Kidney capillary endothelial cell (primary cell): ENCODE measurements at regions not wholly inside any gene's neighbourhood (a gene's known extent, or its start where the extent isn't known, plus 50 kb on each side); places are given as distances from the start of the nearest gene placed in this dataset.
"Not testable (repeated sequence)": the region's sequence is repeated elsewhere in the genome, so short reads cannot be mapped to it uniquely, and the experiment has no call there.

Experiments used
- DNase-seq: peaks from one replicate; pipeline ENCODE4 v3.0.0-alpha.2; 2018; ENCODE audit warnings: low spot score

DNA sequence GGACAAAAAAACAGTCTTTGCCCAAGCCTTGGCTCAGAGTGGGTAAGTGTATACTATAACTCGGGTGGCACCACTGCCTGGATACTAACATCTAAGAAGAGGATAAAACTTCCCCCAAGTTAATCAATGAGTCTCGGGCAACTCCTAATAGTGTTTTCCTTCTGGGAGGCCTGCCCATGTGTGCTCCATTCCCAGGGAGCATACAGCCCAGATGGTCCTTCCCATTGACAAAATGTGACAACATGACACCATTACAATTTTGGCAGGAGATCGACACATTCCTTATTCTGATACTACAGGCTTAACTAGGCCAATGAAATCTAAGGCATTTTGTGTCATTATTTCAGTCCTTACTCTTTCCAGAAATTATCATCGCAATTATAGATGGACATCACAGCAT lies 52.7 kb upstream of the CRIM1 start:
- DNase-seq: no peak

DNA sequence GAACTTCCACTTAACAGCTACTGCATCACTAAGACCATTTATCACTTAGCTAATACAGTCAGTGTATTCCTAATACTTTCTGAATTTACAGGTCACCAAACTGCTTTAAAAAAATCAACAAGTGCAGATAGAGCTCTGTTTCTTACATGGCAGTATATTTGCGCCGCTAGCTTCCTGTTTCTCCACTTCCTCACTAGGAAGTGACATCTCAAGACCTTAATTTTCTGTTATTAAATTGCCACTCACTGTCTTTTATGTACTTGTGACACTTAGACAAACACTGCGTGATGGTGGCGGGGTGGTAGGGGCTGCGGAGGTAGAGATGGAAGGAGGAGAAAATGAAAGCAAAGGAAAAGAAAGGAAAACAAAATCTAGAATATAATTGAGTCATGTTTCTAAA lies 53.7 kb upstream of the CRIM1 start:
- DNase-seq: no peak

DNA sequence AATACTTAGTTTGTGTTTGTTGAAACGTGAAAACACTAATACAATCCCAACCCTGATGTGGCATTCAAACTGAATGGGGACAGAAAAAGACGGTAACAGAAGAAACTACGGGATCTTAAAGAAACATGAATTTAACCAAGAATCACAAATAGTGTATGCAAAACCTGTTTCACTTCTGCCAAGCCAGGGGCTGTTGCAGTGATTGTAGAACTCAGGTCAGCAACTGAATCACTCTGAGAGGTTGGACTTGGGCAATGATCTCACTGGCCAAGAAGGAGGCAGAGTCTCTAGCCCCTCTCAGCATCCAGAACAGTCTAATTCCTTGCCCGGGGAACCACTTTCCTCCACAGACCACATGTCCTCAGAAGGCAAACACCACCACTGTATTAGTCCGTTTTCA lies 54.9 kb upstream of the CRIM1 start:
- no peak for DNase-seq

DNA sequence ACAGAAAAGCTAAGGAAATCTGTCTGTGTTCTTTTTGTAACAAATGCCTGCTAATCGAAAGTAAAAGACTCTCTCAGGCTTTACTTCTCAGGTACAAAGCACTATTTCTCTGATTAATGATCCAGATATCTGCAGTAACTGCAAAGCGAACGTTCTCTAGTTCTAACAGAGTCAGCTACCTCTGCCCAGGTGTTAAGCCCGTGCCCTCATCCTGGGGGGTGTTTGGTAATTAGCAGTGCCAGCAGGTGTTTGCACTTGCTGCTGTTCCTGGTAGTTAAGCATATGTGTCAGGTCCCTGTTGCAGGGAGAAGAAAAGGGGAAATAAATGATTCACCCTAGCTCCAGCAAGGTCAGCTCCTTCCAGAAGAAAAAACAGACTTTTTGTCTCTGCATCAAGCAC lies 58.8 kb upstream of the CRIM1 start:
- DNase-seq: no peak

DNA sequence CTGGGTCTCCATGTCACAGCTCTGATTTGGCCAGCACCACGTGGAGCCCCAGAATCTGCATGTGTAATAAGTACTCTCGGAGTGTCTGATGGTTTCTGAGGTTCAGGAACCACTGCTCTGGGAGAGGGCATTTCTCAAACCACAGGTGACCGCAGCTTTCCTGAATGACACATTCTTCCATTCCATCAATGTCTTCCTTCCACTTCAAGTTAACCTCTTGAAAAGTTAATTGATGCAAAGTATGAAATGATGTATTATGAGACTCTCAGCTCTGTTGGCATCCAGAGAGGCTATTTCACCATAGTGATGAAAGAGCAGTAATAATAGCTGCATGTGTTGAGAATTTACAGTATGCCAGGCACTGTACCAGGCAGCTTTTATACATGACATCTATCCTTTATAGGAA lies 61.3 kb upstream of the CRIM1 start:
- DNase-seq: no peak

DNA sequence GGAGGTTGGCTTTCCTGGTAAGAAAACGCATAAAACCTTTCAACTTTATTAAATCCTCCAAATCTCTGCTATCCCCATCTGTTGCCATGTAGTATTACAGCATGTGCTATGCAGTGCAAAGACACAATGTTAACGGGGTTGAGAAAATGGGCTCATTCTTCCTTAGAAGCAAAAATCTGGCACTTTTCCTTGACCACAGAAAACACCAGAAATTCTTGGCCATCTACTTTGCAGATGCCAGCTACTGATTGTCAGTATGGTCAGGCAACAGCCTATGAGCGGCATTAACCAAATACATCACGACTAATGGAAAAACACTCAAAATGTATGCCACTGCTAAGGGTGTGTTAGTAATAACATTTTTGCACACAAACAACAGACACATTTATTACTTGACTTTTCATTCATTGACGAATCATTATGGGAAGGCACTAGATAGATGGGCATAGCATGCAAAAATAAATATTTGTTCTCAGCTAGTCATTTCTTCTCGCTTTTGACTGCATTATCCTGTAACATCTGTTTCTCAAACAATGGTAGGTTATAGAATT lies 65.2 kb upstream of the CRIM1 start:
- no peak for DNase-seq

DNA sequence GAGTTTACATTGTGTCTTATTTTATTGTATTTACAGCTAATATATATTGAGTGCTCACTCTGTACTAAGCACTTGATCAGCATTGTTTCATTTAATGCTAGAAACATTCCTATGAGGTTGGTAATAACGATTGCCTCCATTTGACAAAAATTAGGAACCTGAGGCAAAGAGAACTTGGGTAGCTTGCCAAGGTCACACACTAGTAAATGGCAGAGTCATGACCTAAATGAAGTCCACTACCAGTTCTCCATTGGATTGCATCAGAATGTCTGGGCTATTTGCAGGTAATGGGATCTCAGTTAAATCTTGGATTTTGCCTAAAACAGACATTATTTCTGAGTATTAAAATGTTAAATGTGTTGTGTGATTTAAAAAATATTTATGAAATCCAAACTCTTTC lies 65.8 kb upstream of the CRIM1 start:
- DNase-seq: no peak

DNA sequence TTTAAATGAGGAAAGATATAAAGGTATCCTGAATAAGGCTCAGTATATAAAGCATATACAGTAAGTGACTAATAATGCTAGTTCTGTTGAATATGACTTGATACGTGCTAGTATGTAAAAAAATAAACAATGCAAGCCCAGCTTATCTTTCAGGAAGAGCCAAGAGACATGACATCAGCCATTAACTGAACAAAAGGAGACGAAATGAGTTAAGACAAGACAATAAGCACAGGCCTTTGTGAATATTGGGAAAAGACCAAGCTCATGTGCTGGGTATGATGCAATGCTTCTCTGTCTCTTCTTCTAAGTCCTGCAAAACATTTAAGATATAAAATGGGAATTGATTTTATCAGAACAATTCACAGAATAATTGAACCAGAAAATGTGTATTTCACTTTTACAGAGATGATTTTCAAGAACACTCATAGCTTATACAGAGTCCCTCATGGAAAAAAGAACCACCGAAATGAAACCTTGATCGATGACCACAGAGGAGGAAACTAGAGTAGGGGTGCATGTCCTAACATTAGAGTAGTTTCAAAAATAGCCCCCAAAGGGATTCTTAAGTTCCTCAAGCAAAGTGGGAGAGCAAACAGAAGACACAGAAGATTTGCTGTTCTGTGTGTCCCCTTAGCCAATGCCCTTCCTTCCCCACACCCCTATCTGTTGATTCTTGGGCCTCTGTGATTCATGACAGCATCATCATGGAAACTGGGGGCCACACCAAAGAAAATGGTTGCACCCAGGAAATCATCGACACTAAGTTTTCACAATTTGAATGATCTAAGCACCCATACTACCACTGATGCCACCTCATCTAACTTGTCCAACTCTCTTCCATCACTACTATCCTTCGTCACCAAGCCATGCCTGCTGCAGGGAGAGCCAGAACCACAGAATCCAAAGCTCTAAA lies 68.0 kb upstream of the CRIM1 start:
- DNase-seq: peak; percentile 24

DNA sequence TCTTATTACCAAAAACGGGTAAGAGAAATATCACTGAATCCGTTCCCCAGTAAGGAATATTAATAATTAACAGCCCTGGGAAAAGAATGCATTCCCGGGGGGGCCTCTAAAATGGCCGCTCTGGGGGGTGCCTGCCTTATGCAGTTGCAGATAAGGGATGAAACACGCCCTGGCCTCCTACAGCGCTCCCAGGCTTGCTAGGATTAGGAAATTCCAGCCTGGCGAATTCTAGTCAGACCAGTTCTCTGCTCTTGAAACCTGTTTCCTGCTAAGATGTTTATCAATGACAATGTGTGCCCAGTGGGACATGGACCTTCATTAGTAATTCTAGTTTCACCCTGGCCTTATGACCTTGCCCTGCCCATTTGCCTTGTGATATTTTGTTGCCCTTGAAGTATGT lies 76.1 kb upstream of the CRIM1 start:
- not testable (repeated sequence) for DNase-seq

DNA sequence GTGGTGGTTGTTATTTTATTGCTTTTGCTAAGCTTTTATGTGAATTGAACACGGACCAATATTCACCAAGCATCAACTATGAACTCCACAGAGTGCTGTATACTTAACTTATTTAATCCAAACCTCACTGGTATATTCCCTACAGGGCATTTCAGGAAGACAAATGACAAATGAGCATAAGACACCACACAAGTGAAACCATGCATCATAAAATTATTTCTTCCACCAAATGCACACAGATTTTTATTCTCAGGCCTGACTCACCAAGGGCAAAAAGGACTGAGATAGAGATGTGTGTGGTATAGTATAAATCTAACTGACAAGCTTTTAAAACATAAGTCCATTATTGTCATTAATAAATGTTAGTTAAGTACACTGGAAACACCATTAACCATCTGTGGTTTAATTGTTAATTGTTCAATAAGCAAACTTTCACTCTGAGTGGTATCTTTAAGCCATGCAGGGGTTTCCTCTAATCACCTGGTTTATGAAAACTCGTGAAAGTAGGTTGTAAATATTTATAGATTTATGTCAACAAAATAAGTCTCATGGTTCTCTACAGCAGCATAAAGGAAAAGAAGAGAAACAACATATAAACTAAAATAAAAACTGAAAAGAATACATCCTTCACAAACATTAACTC lies 77.6 kb upstream of the CRIM1 start:
- no peak for DNase-seq

DNA sequence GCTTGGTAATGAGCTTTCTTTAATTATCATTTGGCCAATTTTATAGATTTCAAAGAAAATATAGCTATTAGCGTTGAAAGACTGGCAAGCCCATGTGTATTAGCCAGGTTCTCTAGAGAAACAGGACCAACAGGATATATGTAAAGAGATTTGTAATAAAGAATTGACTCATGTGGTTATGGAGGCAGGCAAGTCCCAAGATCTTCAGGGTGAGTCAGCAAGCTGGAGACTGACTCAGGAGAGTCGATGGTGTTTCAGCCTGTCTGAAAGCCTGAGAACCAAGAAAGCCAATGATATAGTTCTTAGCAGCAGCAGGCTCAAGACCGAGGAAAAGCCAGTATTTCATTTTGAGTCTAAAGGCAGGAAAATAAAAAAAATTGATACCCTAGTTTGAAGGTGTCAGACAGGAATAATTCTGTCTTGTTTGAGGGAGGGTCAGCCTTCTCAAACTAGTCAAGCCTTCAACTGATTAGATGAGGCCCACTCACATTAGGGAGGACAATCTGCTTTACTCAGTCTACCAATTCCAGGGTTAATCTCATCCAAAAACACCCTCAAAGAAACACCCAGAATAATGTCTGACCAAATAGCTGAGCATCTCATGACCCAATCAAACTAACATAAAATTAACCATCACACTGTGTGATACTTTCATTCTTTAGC lies 78.3 kb upstream of the CRIM1 start:
- DNase-seq: peak; percentile 41

DNA sequence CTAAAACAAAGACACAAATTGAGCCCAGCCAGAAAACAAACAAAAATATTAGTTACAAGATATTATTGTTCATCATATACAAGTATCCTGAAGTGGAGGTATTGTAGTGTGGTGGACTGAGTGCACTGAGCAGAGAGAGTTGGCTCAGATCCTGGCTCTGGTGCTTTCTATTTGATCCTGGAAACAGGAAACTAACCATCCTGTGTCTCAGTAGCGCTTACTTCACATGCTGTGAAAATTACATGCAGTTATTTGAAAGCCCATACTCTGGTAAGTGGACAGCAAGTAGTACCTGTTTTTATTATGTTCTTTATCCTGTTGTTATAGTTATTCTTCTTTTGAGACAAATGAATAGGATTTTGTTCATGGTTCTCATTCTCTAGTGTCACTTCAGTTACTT lies 84.3 kb upstream of the CRIM1 start:
- DNase-seq: no peak

DNA sequence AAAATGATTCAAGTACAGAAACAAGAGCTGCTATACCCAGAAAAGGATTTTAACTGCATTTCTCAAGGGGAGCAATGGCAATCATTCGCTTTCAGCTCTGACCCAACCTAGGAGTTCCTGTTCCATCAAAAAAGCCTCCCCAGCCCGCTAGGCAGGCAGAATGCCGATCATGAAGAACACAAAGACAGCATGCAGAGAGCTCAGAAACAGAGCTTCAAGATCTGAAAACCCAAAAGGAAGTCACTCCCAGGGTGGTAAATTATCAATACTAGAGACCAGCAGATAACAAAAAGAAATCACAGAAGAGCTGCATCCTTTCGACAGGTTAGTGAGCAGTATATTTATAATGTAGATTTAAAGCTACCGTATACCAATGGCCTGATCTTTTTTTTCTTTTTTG lies 84.8 kb upstream of the CRIM1 start:
- no peak for DNase-seq

DNA sequence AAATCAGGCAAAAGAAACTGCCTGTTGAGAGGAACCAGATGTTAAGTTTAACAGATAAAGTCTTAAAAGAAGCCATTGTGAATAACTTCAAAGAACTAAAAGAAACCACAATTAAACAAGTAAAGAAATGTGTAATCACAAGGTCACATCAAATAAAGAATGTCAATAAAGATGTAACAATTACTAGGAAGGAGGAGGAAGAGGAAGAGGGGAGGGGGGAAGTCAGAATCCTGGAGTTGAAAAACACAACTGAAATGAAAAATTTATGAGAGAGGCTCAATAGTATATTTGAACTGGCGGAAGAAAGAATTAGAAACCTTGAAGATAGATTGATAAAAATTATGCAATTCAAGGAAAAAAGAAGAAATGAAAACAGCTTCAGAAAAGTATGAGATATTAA lies 88.4 kb upstream of the CRIM1 start:
- DNase-seq: no peak

DNA sequence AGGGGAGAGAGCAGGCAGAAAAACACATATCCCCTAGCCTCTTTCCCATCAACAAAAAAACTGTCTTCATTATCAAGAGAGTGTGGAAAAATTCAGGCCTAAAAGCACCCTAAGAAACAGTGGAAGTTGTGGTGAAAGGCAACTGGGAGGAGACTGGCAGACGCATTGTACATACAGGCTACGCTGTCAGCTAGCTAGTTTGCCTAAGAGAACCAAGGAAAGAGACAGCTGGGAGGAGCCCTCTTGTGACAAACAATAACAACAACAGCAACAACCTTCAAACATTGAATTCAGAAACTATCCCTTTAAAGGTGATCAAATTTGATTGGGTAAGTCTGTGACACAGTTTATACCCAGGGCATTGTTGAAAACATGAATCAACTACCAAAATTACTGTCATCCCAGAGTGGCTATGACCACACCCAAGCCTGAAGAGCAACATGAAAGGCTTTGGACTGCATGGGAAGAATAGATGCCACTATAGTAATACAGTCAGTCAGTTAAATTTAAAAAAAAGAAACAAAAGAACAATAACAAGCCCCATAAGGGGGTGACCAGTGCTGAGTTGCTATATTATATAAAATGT lies 88.9 kb upstream of the CRIM1 start:
- no peak for DNase-seq

DNA sequence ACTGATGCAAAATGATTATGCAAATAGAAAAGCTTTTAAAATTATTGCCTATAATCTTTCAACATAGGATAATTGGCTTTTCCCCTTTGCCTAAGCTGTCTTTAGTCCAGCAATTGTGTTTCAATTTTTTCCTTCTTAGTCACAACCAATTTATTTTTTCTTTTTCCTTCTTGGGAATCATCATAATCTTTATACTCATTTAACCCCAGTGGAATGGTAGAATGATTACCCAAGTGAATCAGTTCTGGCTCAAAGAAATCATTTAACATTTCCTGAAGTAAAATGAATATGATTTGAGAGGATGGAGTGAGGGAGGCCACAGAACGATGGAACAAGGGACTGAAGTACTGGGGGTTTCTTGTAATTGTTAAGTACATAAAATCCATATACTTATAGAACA lies 93.0 kb upstream of the CRIM1 start:
- DNase-seq: no peak

DNA sequence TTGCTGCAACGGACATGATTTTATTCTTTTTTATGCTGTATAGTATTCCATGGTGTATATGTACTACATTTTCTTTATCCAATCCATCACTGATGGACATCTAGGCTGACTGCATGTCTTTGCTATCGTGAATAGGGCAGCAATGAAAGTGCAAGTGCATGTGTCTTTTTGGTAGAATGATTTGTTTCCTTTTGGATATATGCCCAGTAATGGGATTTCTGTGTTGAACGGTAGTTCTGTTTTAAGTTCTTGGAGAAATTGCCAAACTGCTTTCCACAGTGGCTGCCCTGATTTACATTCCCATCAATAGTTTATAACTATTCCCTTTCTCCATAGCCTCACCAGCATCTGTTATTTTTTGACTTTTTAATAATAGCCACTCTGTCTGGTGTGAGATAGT lies 99.7 kb upstream of the CRIM1 start:
- DNase-seq: no peak

DNA sequence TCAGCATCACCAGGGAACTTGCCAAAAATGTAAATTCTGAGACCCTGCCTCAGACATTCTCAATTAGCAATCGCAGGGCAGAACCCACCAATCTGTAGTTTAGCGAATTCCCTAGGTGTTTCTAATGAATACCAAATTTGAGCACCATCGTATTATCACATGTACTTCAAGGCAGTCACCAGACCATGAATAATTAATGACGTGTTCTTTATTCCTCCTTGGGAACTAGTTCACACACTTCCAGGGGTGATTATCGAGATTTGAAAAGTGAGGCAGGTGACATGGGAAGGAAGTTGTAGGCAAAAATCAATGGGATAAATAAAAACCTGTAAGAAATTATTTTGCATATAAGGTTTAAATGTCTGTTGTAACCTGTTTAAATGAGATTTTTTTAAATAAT lies 102.5 kb upstream of the CRIM1 start:
- no peak for DNase-seq

DNA sequence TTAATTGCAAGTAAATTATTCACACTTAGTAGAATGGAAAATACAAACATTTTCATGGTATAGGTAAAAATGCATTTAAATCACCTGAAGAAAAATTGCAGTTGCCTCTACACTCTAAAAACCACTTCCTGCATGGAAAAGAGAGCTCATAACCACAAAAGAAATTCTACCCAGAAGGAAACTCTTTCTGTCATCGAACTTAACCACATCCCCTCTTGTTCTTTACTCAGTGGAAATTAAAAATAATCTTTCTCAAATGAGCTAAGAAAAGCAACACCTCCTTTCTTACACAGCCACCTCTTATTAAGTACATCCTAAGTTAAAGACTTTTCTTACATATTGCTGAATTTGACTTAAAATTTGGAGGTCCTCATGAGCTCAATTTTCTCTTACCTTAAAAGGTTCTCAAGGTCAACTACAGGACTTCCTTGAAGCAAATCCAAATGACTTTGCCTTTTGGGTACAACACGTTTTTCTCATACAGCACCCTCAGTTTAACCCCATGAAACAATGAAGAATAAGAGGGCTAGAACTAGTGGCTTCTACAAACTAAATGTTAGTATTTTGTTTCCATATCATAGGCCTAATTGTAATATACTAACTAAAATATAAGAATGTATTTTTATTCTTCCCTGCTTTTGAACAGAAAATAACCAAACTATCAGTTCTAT lies 109.1 kb upstream of the CRIM1 start:
- no peak for DNase-seq

DNA sequence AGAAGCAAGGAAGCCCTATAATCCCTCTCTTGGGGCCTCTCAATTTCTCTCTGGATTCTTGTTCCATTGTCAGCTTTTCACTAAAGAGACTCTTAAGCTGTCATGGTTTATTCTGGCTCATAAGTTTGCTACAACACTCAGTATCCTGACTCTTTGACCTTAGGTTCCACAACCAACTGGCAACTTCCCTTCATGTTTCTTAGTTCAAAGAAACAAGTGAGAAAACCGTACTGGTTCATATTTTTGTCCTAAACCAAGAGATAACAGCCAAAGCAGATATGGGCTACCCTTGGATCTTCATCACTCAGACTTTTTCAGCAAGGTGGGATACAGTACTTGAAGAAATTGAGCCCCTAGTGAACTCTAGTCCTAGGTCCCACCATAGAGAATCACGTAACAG lies 109.9 kb upstream of the CRIM1 start:
- DNase-seq: no peak

DNA sequence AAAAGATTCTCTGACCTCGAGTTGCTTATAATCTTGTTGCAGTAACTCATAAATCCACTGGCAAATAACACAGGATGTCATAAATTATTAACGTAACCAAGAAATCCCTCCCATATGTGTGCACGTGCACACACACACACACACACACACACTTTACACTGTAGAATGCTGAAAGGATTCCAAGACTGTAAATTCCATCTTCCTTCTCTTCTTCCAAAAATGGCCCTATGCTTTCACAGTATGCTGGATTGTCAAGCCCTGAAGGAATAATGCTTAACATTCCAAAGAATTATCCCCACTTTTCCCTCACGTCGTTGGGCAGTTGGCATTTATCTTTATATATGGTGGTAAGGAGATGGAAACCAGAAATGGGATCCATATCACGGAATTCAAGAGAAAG lies 117.5 kb upstream of the CRIM1 start:
- no peak for DNase-seq

DNA sequence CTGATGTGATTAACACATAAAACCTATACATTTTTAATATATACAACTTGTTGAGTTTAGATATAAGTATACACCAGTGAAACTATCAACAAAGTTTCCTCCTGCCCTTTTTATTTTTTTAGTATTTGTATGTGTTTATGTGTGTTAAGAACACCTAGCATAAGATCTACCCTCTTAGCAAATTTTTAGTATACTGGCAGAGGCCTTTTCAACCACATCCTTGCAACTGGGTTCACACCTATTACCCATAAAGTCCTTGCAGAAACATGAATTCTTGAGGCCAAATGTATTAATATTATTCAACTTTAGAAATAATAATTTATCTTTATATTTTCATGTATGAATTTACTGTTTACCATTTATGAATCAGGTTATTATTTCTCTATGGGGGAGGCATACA lies 119.7 kb upstream of the CRIM1 start:
- no peak for DNase-seq
